SK-N-SH (cell line): ENCODE measurements at regions not wholly inside any gene's neighbourhood (a gene's known extent, or its start where the extent isn't known, plus 50 kb on each side); places are given as distances from the start of the nearest gene placed in this dataset.

Experiments used
- CTCF ChIA-PET: fragments of 300-600, 350-600 bp; formaldehyde crosslinking; extraction: SDS; loops from one replicate; lab custom pipeline; 2021; lab: Yijun Ruan, JAX
- POLR2A ChIA-PET: fragments of 350-600 bp; sonication (Branson Sonifier 250); formaldehyde crosslinking; extraction: SDS; loops from one replicate; lab custom pipeline; 2020; ENCODE audit warnings: antibody characterized with exemption, inconsistent platforms; lab: Yijun Ruan, JAX
- DNase-seq: peaks from one replicate; pipeline ENCODE4 v3.0.0; 2012
- H2AFZ ChIP-seq: fragments of 200-600 bp; sonication (generic); 2 replicates; pipeline ENCODE4 v1.8.1; 2016; ENCODE audit warnings: antibody characterized with exemption, mild to moderate bottlenecking, low read depth
- H3F3A ChIP-seq: fragments of 200-600 bp; sonication (generic); replicated peaks from 2 replicates; pipeline ENCODE3; 2016; ENCODE audit warnings: antibody characterized with exemption, mild to moderate bottlenecking; ENCODE audit not compliant: insufficient read depth
- H3K27ac ChIP-seq, 2 experiments: fragments of 200-500 bp in 1 of 2; fragments of 200-600 bp in 1 of 2; sonication (Bioruptor generic) in 1 of 2; sonication (generic), shearing (Covaris generic) in 1 of 2; 2 replicates each; pipeline versions ENCODE4 v1.5.1 to v1.6.1; 2014 to 2016; ENCODE audit warnings: low read depth in 2 of 2, inconsistent platforms in 1 of 2, low read length in 1 of 2, mild to moderate bottlenecking in 1 of 2, mixed read lengths in 1 of 2
- H3K27me3 ChIP-seq: fragments of 200-600 bp; sonication (generic), shearing (Covaris generic); 2 replicates; pipeline ENCODE4 v1.6.1; 2016; ENCODE audit warnings: mixed run types; ENCODE audit not compliant: insufficient read depth
- H3K36me3 ChIP-seq, 2 experiments: fragments of 200-500 bp in 1 of 2; fragments of 200-600 bp in 1 of 2; sonication (Bioruptor generic) in 1 of 2; sonication (generic) in 1 of 2; replicated peaks in 1 of 2; 2 replicates each; pipeline versions ENCODE3 to v1.5.1; 2014 to 2016; ENCODE audit warnings: low read length in 1 of 2, mild to moderate bottlenecking in 1 of 2; ENCODE audit not compliant: insufficient read depth in 2 of 2, control insufficient read depth in 1 of 2
- H3K4me1 ChIP-seq, 2 experiments: fragments of 200-500 bp in 1 of 2; fragments of 200-600 bp in 1 of 2; sonication (Bioruptor generic) in 1 of 2; sonication (generic), shearing (Covaris generic) in 1 of 2; 2 replicates each; pipeline versions ENCODE4 v1.5.1 to v1.6.1; 2014 to 2016; ENCODE audit warnings: low read depth in 1 of 2, low read length in 1 of 2, mixed run types in 1 of 2; ENCODE audit not compliant: insufficient read depth in 2 of 2, control insufficient read depth in 1 of 2
- H3K4me2 ChIP-seq: fragments of 200-600 bp; sonication (generic), shearing (Covaris generic); 2 replicates; pipeline ENCODE4 v1.6.1; 2017; ENCODE audit warnings: mixed run types
- H3K4me3 ChIP-seq, 2 experiments: fragments of 200-500 bp in 1 of 2; fragments of 200-600 bp in 1 of 2; sonication (Bioruptor generic) in 1 of 2; sonication (generic), shearing (Covaris generic) in 1 of 2; 2 replicates each; pipeline versions ENCODE4 v1.5.1 to v1.8.1; 2014 to 2016; ENCODE audit warnings: low read depth in 2 of 2, inconsistent platforms in 1 of 2, low read length in 1 of 2, mild to moderate bottlenecking in 1 of 2, mixed read lengths in 1 of 2, moderate library complexity in 1 of 2
- H3K79me2 ChIP-seq: fragments of 200-600 bp; sonication (generic); 2 replicates; pipeline ENCODE4 v1.8.1; 2017; ENCODE audit warnings: mild to moderate bottlenecking; ENCODE audit not compliant: insufficient read depth
- H3K9ac ChIP-seq: fragments of 200-600 bp; sonication (generic); 2 replicates; pipeline ENCODE4 v1.6.1; 2017; ENCODE audit warnings: mixed run types
- H3K9me2 ChIP-seq: fragments of 200-600 bp; sonication (generic); 2 replicates; pipeline ENCODE4 v1.6.1; 2017; ENCODE audit warnings: mixed run types
- H3K9me3 ChIP-seq: fragments of 200-600 bp; sonication (generic); 2 replicates; pipeline ENCODE4 v1.6.1; 2017; ENCODE audit warnings: mixed run types, mild to moderate bottlenecking, moderate library complexity
- H4K20me1 ChIP-seq: fragments of 200-600 bp; sonication (generic); 2 replicates; pipeline ENCODE4 v1.6.1; 2017; ENCODE audit warnings: mild to moderate bottlenecking, mixed run types; ENCODE audit not compliant: insufficient read depth
- ELF1 ChIP-seq: IDR thresholded peaks from 2 replicates; pipeline ENCODE4 v1.4.0; 2012
- EZH2phosphoT487 ChIP-seq: fragments of 200-600 bp; sonication (generic); IDR thresholded peaks from 2 replicates; pipeline ENCODE4 v1.6.1; 2017; ENCODE audit warnings: low read depth, mixed run types, mild to moderate bottlenecking, antibody characterized with exemption, moderate library complexity, borderline replicate concordance
- GABPA ChIP-seq: IDR thresholded peaks from 2 replicates; pipeline ENCODE4 v1.4.0; 2012; ENCODE audit warnings: low read depth, mild to moderate bottlenecking
- NRF1 ChIP-seq: IDR thresholded peaks from 2 replicates; pipeline ENCODE4 v1.6.1; 2012; ENCODE audit warnings: low read depth, mild to moderate bottlenecking, low read length
- RAD21 ChIP-seq: IDR thresholded peaks from 2 replicates; pipeline ENCODE4 v1.6.1; 2012; ENCODE audit warnings: mild to moderate bottlenecking, low read length
- REST ChIP-seq: IDR thresholded peaks from 2 replicates; pipeline ENCODE4 v1.6.1; 2012; ENCODE audit warnings: mild to moderate bottlenecking, low read depth, low read length, moderate library complexity
- SMC3 ChIP-seq: IDR thresholded peaks from 2 replicates; pipeline ENCODE4 v1.6.1; 2012; ENCODE audit warnings: low read depth, low read length, improper control_type of control experiment
- TEAD4 ChIP-seq: IDR thresholded peaks from 2 replicates; pipeline ENCODE4 v1.4.0; 2012; ENCODE audit warnings: mild to moderate bottlenecking, borderline replicate concordance; ENCODE audit not compliant: insufficient read depth
- USF2 ChIP-seq: fragments of 150-350 bp; IDR thresholded peaks from 2 replicates; pipeline ENCODE4 v1.6.1; 2017; ENCODE audit warnings: antibody characterized with exemption, low read length, low read depth, borderline replicate concordance
- WGBS: methylation state at CpG from one replicate; pipeline ENCODE4 v1.1.6; 2017; ENCODE audit warnings: low lambda C conversion rate; 5-methylcytosine and 5-hydroxymethylcytosine counted together

DNA sequence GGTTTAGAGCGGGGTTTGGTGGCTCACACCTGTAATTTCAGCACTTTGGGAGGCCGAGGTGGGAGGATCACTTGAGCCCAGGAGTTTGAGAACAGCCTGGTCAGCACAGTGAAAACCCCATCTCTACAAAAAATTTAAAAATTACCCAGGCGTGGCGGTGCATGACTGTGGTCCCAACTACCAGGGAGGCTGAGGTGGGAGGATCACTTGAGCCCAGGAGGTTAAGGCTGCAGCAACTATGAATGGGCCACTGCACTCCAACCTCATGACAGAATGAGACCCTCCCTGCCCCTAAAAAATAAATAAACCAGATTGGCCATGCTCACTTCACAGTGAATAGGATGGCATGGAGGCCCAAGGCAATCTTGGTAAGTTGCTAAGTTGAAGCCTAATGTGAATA, 168.9 kb downstream of the RHOU start (continued):
- no peak for TF ChIP-seq REST
- TF ChIP-seq TEAD4: no peak
- TF ChIP-seq SMC3: no peak
- TF ChIP-seq, all 33 proteins: peak for 0

- Histone ChIP-seq H3K79me2 (no peaks in the 10 kb centered on the region), H3K36me3 (no peaks in the 10 kb centered on the region), H3K4me1 (peaks cover 4 to 33% of the 10 kb centered on the region in 2 experiments; a peak in 2 of 4 replicates), H3K9ac (no peak overlapping the region), H3K9me2 (no peaks in the 10 kb centered on the region), H3K4me3 (no peak overlapping the region), H2AFZ (no peak overlapping the region), H3K27ac (no peak overlapping the region), H3K9me3 (0 out of 2 replicates have a peak, but pooled peaks cover 5% of the 10 kb centered on the region), H3K4me2 (no peak overlapping the region), H3F3A (peaks cover 9% of the 10 kb centered on the region), H3K27me3 (no peaks in the 10 kb centered on the region), H4K20me1 (0 out of 2 replicates have a peak, but pooled peaks cover 3% of the 10 kb centered on the region)
- ChIA-PET POLR2A (interaction anchor here (0.7 to 1.0 kb wide), 2 partner anchors 34 to 170 kb away, joined by 3 to 5 read pairs; partner anchors contain the start of gene RHOU), CTCF (interaction anchor here (0.6 kb wide), 1 partner anchor 17 kb away, joined by 3 read pairs; no protein-coding TSS in a partner anchor)
- no peak for DNase-seq
- no peak for TF ChIP-seq GABPA
- no peak for TF ChIP-seq NRF1
- no peak for TF ChIP-seq RAD21
- TF ChIP-seq EZH2phosphoT487: no peak
- WGBS: 98% methylated on average over 2 of the region's 2 CpGs
Observed at GRCh38 chr1:228905701-228906101, 170.4 kb downstream of the RHOU start.

DNA sequence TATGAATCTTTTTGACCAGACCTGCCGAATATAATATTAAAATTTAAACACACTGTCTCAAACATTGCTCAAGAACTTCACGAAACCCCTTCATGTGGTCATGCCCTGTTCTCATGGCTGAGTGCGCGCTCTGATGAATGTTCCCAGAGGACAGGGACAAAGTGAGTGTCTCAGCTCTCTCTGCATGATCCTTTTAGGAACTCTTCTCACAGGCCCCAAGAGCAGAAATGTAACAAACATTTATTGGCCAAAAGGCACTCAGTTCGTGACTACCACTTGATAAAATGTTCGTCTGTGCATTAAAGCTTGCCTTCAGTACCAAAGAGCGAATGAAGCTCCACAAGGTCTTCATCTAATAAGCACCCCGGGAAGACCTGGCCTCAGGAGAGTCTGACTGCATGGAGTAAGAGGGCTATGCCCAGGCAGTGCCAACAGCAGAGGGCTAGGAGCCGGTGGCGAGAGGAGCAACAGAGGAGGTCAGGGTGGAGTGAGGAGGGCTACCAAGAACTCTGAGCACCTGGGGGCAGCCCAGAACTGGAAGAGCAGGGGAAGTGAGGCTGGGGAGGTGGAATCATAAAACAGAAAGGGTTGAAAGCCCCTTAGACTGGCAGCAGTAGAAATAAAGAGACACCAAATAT, 171.1 kb downstream of the RHOU start:
- no peak overlapping the region for H2AFZ ChIP-seq
- H3K27me3 ChIP-seq: no peaks in the 10 kb centered on the region
- no peak for TF ChIP-seq ELF1
- no peak for TF ChIP-seq REST
- TF ChIP-seq USF2: no peak
- H3K4me3 ChIP-seq: no peak overlapping the region
- H3K79me2 ChIP-seq: no peaks in the 10 kb centered on the region
- H3K36me3 ChIP-seq: no peaks in the 10 kb centered on the region
- H3K9me3 ChIP-seq: 0 out of 2 replicates have a peak, but pooled peaks cover 5% of the 10 kb centered on the region
- no peaks in the 10 kb centered on the region for H3K9me2 ChIP-seq
- DNase-seq: no peak
- H3F3A ChIP-seq: peaks cover 9% of the 10 kb centered on the region
- H3K4me2 ChIP-seq: no peak overlapping the region
- ChIA-PET CTCF (interaction anchor here (0.6 kb wide), 1 partner anchor 18 kb away, joined by 3 read pairs; no protein-coding TSS in a partner anchor), POLR2A (interaction anchor here (1.0 kb wide), 1 partner anchor 171 kb away, joined by 3 read pairs; the partner anchor contains the start of gene RHOU)
- H3K4me1 ChIP-seq: peaks cover 4 to 26% of the 10 kb centered on the region in 2 experiments; a peak in 2 of 4 replicates
- H4K20me1 ChIP-seq: 0 out of 2 replicates have a peak, but pooled peaks cover 3% of the 10 kb centered on the region
- no peak overlapping the region for H3K9ac ChIP-seq
- no peak overlapping the region for H3K27ac ChIP-seq
- 75% methylated on average over 10 of the region's 10 CpGs for WGBS
